GM12892 (cell line): ENCODE measurements at regions not wholly inside any gene's neighbourhood (a gene's known extent, or its start where the extent isn't known, plus 50 kb on each side); places are given as distances from the start of the nearest gene placed in this dataset.

Experiments used
- POLR2A ChIP-seq: IDR thresholded peaks from 2 replicates; pipeline ENCODE4 v1.6.1; 2011; ENCODE audit warnings: low read depth, low read length, control low read depth
- POLR2AphosphoS5 ChIP-seq: IDR thresholded peaks from 2 replicates; pipeline ENCODE4 v1.6.1; 2011; ENCODE audit warnings: low read depth, low read length, control low read depth
- TAF1 ChIP-seq: IDR thresholded peaks from 2 replicates; pipeline ENCODE4 v1.6.1; 2011; ENCODE audit warnings: low read depth, mild to moderate bottlenecking, control low read depth, low read length, borderline replicate concordance

GRCh38 chr11:15371533-15371932 lies 256.8 kb downstream of the INSC start:
- no peak for TF ChIP-seq POLR2AphosphoS5
- no peak for TF ChIP-seq POLR2A
- no peak for TF ChIP-seq TAF1
